HG03060 (cell line): ENCODE measurements at regions not wholly inside any gene's neighbourhood (a gene's known extent, or its start where the extent isn't known, plus 50 kb on each side); places are given as distances from the start of the nearest gene placed in this dataset.
"Not testable (repeated sequence)": the region's sequence is repeated elsewhere in the genome, so short reads cannot be mapped to it uniquely, and the experiment has no call there.

Source experiments
- ATAC-seq: cut with Tn5 transposase; IDR thresholded peaks from one replicate; pipeline ENCODE4 v1.9.1; 2021; ENCODE audit warnings: low read depth, moderate number of reproducible peaks; ENCODE audit not compliant: unreplicated experiment

- ATAC-seq = no peak
Observed at GRCh38 chr4:152075253-152075928, 314.6 kb upstream of the GATB start.

- no peak for ATAC-seq
Observed at GRCh38 chr4:152074573-152074972, 313.8 kb upstream of the GATB start.

DNA sequence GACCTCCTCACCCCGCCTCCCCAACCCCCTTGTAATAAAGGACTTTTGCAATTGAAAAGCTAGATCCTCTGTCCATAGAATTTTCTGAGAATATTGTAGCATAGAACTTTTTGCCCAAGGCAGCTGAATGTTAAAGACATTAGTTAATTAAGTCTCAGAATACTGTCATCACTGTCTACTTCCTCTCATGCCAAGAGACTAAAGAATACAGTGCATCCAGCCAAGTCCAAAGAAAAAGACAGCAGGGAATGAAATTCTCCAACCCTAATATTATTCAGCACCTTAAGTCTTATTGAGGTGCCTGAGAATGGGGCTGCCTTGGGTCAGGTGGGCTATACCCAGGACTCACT is 313.3 kb upstream of the GATB start:
- no peak for ATAC-seq

GRCh38 chr4:152073351-152074087 is 312.7 kb upstream of the GATB start:
- no peak for ATAC-seq

GRCh38 chr4:152072906-152073305 is 312.1 kb upstream of the GATB start:
- no peak for ATAC-seq

- ATAC-seq = no peak
Observed at GRCh38 chr4:152072001-152072485, 311.2 kb upstream of the GATB start.

DNA sequence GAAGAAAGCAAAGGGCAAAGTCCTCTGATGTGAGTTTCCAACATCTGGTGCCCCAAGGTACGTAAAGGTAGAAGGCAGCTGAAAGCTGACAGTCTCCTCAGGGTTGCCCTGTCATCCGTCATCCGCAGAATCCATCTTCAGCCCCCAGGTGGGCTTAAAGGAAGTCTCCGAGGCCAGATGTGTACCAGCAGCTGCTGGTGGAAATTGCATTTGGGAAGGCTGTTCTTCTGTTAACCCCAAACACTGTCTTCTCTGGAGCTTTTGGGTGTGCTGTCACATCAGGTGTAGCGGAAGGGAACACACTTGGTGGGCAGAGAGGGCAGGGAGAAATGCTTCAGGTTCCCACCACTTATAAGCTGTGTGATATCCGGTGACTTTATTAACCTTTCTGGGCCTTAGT is 310.0 kb upstream of the GATB start:
- ATAC-seq = no peak

GRCh38 chr4:152068866-152069265 is 308.1 kb upstream of the GATB start:
- no peak for ATAC-seq

GRCh38 chr4:152065545-152065944 is 304.7 kb upstream of the GATB start:
- ATAC-seq = no peak

DNA sequence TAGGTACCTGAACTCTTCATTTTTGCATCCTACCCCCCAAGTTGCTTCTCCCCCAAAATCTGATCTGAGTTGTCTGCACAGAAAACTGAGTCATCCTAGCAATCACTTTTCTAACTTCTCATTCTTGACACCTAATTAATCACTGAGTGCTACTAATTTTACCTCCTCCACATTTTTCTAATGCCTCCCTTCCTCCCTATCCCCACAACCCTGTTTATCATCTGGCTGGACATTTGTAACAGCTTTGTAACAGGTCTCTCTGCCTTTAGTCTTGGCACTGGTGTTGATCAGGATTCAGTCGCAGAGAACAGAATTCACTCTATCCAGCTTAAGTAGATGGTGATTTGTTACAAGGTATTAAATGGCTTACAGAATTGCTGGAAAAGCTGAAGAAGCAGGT is 303.9 kb upstream of the GATB start:
- no peak for ATAC-seq

- no peak for ATAC-seq
Observed at GRCh38 chr4:152064282-152064681, 303.5 kb upstream of the GATB start.

DNA sequence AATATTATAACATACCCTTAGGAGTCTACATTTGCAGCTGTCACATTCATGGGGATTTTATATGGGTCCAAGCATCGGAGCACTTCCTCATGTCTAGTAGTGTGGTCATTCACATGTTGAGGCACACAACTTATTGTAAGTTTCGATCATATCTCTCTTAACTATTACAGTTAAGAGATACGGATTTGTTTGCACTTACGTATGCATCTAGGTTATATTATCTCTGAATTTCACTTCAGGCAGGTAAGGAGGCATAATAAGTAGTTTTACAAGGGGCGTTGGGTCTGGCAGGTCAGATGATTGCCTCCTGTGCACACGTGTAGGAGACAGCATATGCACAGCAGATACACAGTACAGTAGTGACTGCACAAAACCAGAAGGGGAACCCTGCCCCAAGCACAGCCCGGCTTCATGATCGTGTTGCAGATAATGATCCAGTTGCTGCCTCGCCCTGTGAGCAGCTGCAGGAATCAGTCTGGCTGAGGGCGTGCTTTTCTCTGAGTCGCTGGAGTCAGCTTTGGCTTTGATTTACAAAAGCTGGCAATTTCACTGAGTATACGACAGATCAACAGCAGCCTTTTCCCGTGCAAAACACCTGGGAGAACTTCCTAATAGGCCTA is 302.9 kb upstream of the GATB start:
- ATAC-seq = no peak

- no peak for ATAC-seq
Observed at GRCh38 chr4:152062936-152063620, 302.3 kb upstream of the GATB start.

DNA sequence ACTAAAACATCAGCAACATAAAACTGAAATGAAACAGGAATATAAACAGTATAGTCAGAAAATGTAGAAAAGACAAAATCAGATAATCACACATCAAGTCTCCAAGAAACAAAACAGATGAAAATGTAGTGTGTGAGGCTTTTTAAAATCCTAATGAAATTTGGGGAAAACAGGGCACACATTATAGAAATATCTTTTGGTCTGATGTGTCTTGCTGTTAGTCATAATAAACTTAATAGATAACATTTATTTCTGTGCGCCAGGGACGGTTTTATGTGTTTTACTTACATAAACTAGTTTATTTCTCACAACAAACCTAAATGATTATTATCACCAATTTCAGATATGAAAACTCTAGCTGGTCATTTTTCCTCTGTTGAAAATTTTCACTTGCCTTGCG is 293.9 kb upstream of the GATB start:
- ATAC-seq = no peak

GRCh38 chr4:152052451-152053057 is 291.7 kb upstream of the GATB start:
- ATAC-seq = no peak

DNA sequence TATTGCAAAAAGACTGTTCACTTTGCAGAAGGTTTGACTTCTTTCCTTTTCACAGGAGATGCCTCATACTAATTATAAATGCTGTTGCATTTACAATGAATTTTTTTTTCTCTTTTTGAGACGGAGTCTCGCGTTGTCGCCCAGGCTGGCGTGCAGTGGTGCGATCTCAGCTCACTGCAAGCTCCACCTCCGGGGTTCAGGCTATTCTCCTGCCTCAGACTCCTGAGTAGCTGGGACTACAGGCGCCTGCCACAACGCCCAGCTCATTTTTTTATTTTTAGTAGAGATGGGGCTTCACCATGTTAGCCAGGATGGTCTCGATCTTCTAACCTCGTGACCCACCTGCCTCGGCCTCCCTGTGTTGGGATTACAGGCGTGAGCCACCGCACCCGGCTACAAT is 290.5 kb upstream of the GATB start:
- ATAC-seq = not testable (repeated sequence)

DNA sequence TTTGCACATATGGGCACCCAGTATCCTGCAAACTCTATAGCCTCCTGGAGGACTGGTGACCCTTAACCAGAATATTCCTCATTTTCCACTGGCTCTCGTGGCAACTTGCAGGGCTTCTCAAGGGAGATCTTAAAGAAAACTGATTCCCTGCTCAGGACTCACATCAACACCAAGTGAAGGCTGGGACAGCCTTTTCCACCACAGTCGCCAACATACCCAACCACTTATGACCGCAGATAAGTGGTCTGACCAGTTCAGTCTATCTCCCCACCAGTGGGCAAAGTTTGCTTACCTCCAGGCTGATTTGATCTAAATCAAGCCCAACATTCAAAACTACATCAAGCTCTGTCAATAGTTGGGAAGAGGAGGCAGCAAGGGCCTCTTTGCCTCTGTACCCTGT is 289.3 kb upstream of the GATB start:
- no peak for ATAC-seq

DNA sequence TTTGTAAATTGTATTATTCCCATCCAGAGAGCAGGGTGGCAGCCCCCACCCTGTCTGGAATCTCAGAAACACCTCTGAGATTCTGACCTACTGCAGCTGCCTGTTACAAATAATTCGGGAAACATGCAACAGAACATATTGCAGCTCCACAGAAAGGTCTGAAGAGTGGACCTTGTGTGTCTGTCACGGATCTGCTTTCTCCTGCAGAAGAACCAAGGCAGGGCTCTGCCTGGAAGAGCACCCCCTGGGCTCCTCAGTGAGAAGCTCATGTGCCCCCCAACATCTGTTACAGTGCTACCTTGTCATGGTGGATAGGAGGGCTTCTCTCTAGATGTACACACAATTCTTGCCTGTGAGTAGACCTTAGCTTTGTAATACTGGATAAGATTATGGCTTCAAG is 286.6 kb upstream of the GATB start:
- ATAC-seq = no peak

GRCh38 chr4:152045807-152046571 is 285.2 kb upstream of the GATB start:
- no peak for ATAC-seq

DNA sequence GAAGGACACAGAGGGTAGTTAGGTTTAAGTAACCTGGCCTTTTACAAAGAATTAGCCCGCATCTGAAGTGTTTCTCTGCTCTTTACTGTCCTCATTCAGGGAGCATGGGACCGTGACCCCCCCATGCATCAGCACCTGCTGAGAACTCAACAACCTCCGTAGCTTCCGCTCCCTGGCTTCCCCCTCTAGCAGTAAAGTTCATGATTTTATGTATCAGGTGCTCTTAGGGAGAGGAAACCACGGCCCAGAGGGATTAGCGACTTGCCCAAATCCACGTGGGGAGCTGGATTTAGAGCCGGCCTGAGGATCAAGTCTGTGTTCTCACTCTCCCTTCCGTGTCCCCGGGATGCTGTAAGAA is 284.6 kb upstream of the GATB start:
- no peak for ATAC-seq
